Mesenchymal stem cell (in vitro differentiated cells and primary cell): ENCODE measurements at regions not wholly inside any gene's neighbourhood (a gene's known extent, or its start where the extent isn't known, plus 50 kb on each side); places are given as distances from the start of the nearest gene placed in this dataset.

ENCODE experiments used
- DNase-seq: peaks from one replicate; pipeline ENCODE4 v3.0.0-alpha.2; 2013
- H2AFZ ChIP-seq: one replicate; pipeline ENCODE4 v1.6.1; 2013; ENCODE audit warnings: low read depth, mild to moderate bottlenecking, control low read depth, inconsistent platforms, low read length, moderate library complexity
- H2AK5ac ChIP-seq: 2 replicates; pipeline ENCODE4 v1.6.1; 2013; ENCODE audit warnings: low read length, moderate library complexity, mild to moderate bottlenecking, inconsistent platforms; ENCODE audit not compliant: severe bottlenecking
- H2BK120ac ChIP-seq: one replicate; pipeline ENCODE4 v1.6.1; 2013; ENCODE audit warnings: low read depth, mild to moderate bottlenecking, inconsistent platforms, low read length, moderate library complexity
- H2BK12ac ChIP-seq, 2 experiments: one replicate each; pipeline ENCODE4 v1.6.1; 2013; ENCODE audit warnings: inconsistent platforms in 2 of 2, low read length in 2 of 2, mild to moderate bottlenecking in 2 of 2, moderate library complexity in 2 of 2, control low read depth in 1 of 2
- H2BK15ac ChIP-seq: one replicate; pipeline ENCODE4 v1.6.1; 2013; ENCODE audit warnings: mild to moderate bottlenecking, low read depth, inconsistent platforms; ENCODE audit not compliant: poor library complexity, severe bottlenecking
- H2BK5ac ChIP-seq: 2 replicates; pipeline ENCODE4 v1.6.1; 2013; ENCODE audit warnings: low read depth, mild to moderate bottlenecking, low read length, control low read depth, inconsistent platforms; ENCODE audit not compliant: poor library complexity, severe bottlenecking
- H3K14ac ChIP-seq, 2 experiments: one replicate each; pipeline ENCODE4 v1.6.1; 2013; ENCODE audit warnings: inconsistent platforms in 2 of 2, low read length in 2 of 2, control low read depth in 1 of 2, mild to moderate bottlenecking in 1 of 2, moderate library complexity in 1 of 2
- H3K18ac ChIP-seq, 2 experiments: one replicate each; pipeline ENCODE4 v1.6.1; 2013; ENCODE audit warnings: inconsistent platforms in 2 of 2, low read length in 2 of 2, control low read depth in 1 of 2, low read depth in 1 of 2, mild to moderate bottlenecking in 1 of 2
- H3K23ac ChIP-seq, 2 experiments: one replicate each; pipeline ENCODE4 v1.6.1; 2013; ENCODE audit warnings: inconsistent platforms in 2 of 2, low read length in 2 of 2, mild to moderate bottlenecking in 2 of 2, moderate library complexity in 2 of 2, control low read depth in 1 of 2
- H3K27ac ChIP-seq: 2 replicates; pipeline ENCODE4 v1.5.1; 2013; ENCODE audit warnings: mild to moderate bottlenecking, moderate library complexity, low read length, control low read depth, inconsistent platforms; ENCODE audit not compliant: poor library complexity, severe bottlenecking
- H3K27me3 ChIP-seq, 2 experiments: 2 replicates each; pipeline versions ENCODE4 v1.6.1 to v1.7.0; 2013; ENCODE audit warnings: low read length in 2 of 2, mild to moderate bottlenecking in 2 of 2, moderate library complexity in 2 of 2, control low read depth in 1 of 2, inconsistent platforms in 1 of 2; ENCODE audit not compliant: control insufficient read depth in 1 of 2, insufficient read depth in 1 of 2
- H3K36me3 ChIP-seq, 2 experiments: 2 replicates each; pipeline versions ENCODE4 v1.6.1 to v1.7.0; 2013; ENCODE audit warnings: low read length in 2 of 2, control low read depth in 1 of 2, inconsistent platforms in 1 of 2, low read depth in 1 of 2, mild to moderate bottlenecking in 1 of 2; ENCODE audit not compliant: insufficient read depth in 2 of 2, control insufficient read depth in 1 of 2
- H3K4ac ChIP-seq, 2 experiments: one replicate each; pipeline ENCODE4 v1.6.1; 2013; ENCODE audit warnings: inconsistent platforms in 2 of 2, low read length in 2 of 2, mild to moderate bottlenecking in 2 of 2, moderate library complexity in 2 of 2, control low read depth in 1 of 2, low read depth in 1 of 2
- H3K4me1 ChIP-seq: 2 replicates; pipeline ENCODE4 v1.6.1; 2013; ENCODE audit warnings: low read depth, low read length, control low read depth; ENCODE audit not compliant: control insufficient read depth, insufficient read depth
- H3K4me2 ChIP-seq: 2 replicates; pipeline ENCODE4 v1.6.1; 2013; ENCODE audit warnings: low read length, mild to moderate bottlenecking, inconsistent platforms; ENCODE audit not compliant: poor library complexity, severe bottlenecking
- H3K4me3 ChIP-seq, 2 experiments: 2 replicates each; pipeline versions ENCODE4 v1.5.1 to v1.7.0; 2013; ENCODE audit warnings: low read length in 2 of 2, mild to moderate bottlenecking in 2 of 2, control low read depth in 1 of 2, low read depth in 1 of 2; ENCODE audit not compliant: insufficient read depth in 1 of 2
- H3K79me1 ChIP-seq: replicated peaks from 2 replicates; pipeline ENCODE4 v1.6.1; 2013; ENCODE audit warnings: mild to moderate bottlenecking, control low read depth, low read length, inconsistent platforms; ENCODE audit not compliant: poor library complexity, severe bottlenecking
- H3K9ac ChIP-seq: 2 replicates; pipeline ENCODE4 v1.7.0; 2013; ENCODE audit warnings: mild to moderate bottlenecking, low read length, moderate library complexity
- H3K9me3 ChIP-seq: 2 replicates; pipeline ENCODE4 v1.7.0; 2013; ENCODE audit warnings: mild to moderate bottlenecking, low read length; ENCODE audit not compliant: control insufficient read depth
- H4K8ac ChIP-seq: one replicate; pipeline ENCODE4 v1.6.1; 2013; ENCODE audit warnings: inconsistent platforms, mild to moderate bottlenecking, low read length, moderate library complexity
- H4K91ac ChIP-seq: one replicate; pipeline ENCODE4 v1.6.1; 2013; ENCODE audit warnings: mild to moderate bottlenecking, low read length, inconsistent platforms
- WGBS: methylation state at CpG from one replicate; pipeline ENCODE4 v1.1.7; 2013; ENCODE audit warnings: mixed read lengths; 5-methylcytosine and 5-hydroxymethylcytosine counted together

GRCh38 chr3:72246685-72247084, 461.7 kb upstream of the PROK2 start:
- no peak overlapping the region for H4K8ac ChIP-seq
- no peak overlapping the region for H2BK15ac ChIP-seq
- H3K4me2 ChIP-seq = no peak overlapping the region
- H2BK120ac ChIP-seq = no peak overlapping the region
- no peak overlapping the region for H2BK5ac ChIP-seq
- no peaks in the 10 kb centered on the region for H3K4me1 ChIP-seq
- peaks cover 24 to 55% of the 10 kb centered on the region in 2 experiments for H3K27me3 ChIP-seq
- no peak overlapping the region for H3K4ac ChIP-seq
- no peak overlapping the region for H3K14ac ChIP-seq
- no peak overlapping the region for H2AK5ac ChIP-seq
- no peak overlapping the region for H3K18ac ChIP-seq
- H2AFZ ChIP-seq = no peak overlapping the region
- 91% methylated on average over 6 of the region's 6 CpGs for WGBS
- H3K4me3 ChIP-seq = no peak overlapping the region
- H4K91ac ChIP-seq = no peak overlapping the region
- no peaks in the 10 kb centered on the region for H3K36me3 ChIP-seq
- H3K9ac ChIP-seq = no peak overlapping the region
- H3K23ac ChIP-seq = no peak overlapping the region
- H3K79me1 ChIP-seq = no peaks in the 10 kb centered on the region
- no peaks in the 10 kb centered on the region for H3K9me3 ChIP-seq
- H2BK12ac ChIP-seq = no peak overlapping the region
- no peak for DNase-seq
- no peak overlapping the region for H3K27ac ChIP-seq

- Histone ChIP-seq H4K8ac (no peak overlapping the region), H2BK15ac (no peak overlapping the region), H3K23ac (no peak overlapping the region), H3K4me3 (no peak overlapping the region), H3K79me1 (no peaks in the 10 kb centered on the region), H3K27ac (no peak overlapping the region), H3K18ac (no peak overlapping the region), H3K9me3 (no peaks in the 10 kb centered on the region), H4K91ac (no peak overlapping the region), H3K27me3 (peaks cover 11 to 50% of the 10 kb centered on the region in 2 experiments), H3K14ac (no peak overlapping the region), H2AFZ (no peak overlapping the region), H3K4me1 (no peaks in the 10 kb centered on the region), H3K4me2 (no peak overlapping the region), H2BK120ac (no peak overlapping the region), H3K9ac (no peak overlapping the region), H3K4ac (no peak overlapping the region), H2BK5ac (no peak overlapping the region), H3K36me3 (no peaks in the 10 kb centered on the region), H2AK5ac (no peak overlapping the region), H2BK12ac (no peak overlapping the region)
- no peak for DNase-seq
- 74% methylated on average over 9 of the region's 9 CpGs for WGBS
Observed at GRCh38 chr3:72245183-72245811, 460.3 kb upstream of the PROK2 start.

- no peak overlapping the region for H3K4me2 ChIP-seq
- 86% methylated on average over 4 of the region's 5 CpGs for WGBS
- H2BK5ac ChIP-seq = no peak overlapping the region
- no peak overlapping the region for H2BK15ac ChIP-seq
- H3K4me1 ChIP-seq = no peaks in the 10 kb centered on the region
- no peak overlapping the region for H4K8ac ChIP-seq
- H2AK5ac ChIP-seq = no peak overlapping the region
- no peak overlapping the region for H4K91ac ChIP-seq
- no peak overlapping the region for H3K9ac ChIP-seq
- H2BK12ac ChIP-seq = no peak overlapping the region
- no peak overlapping the region for H3K4me3 ChIP-seq
- no peak overlapping the region for H3K23ac ChIP-seq
- no peak overlapping the region for H3K27ac ChIP-seq
- no peak overlapping the region for H2AFZ ChIP-seq
- no peak overlapping the region for H3K4ac ChIP-seq
- H2BK120ac ChIP-seq = no peak overlapping the region
- no peaks in the 10 kb centered on the region for H3K36me3 ChIP-seq
- H3K79me1 ChIP-seq = no peaks in the 10 kb centered on the region
- peaks cover 9 to 53% of the 10 kb centered on the region in 2 experiments for H3K27me3 ChIP-seq
- no peak overlapping the region for H3K14ac ChIP-seq
- H3K9me3 ChIP-seq = no peaks in the 10 kb centered on the region
- H3K18ac ChIP-seq = no peak overlapping the region
- no peak for DNase-seq
Observed at GRCh38 chr3:72244396-72244795, 459.4 kb upstream of the PROK2 start.

GRCh38 chr3:72242326-72242725, 457.4 kb upstream of the PROK2 start:
- Histone ChIP-seq H3K27me3 (peaks cover 3 to 55% of the 10 kb centered on the region in 2 experiments), H3K27ac (no peak overlapping the region), H3K14ac (no peak overlapping the region), H3K9ac (no peak overlapping the region), H3K9me3 (no peaks in the 10 kb centered on the region), H2BK12ac (no peak overlapping the region), H3K23ac (no peak overlapping the region), H3K79me1 (no peaks in the 10 kb centered on the region), H3K4me1 (no peaks in the 10 kb centered on the region), H2BK15ac (no peak overlapping the region), H3K4me2 (no peak overlapping the region), H4K8ac (no peak overlapping the region), H4K91ac (no peak overlapping the region), H3K4me3 (no peak overlapping the region), H2AK5ac (no peak overlapping the region), H2BK5ac (no peak overlapping the region), H3K36me3 (no peaks in the 10 kb centered on the region), H3K18ac (no peak overlapping the region), H2BK120ac (no peak overlapping the region), H3K4ac (no peak overlapping the region), H2AFZ (no peak overlapping the region)
- 91% methylated on average over 2 of the region's 2 CpGs for WGBS
- no peak for DNase-seq
